ENCODE measurements at regions not wholly inside any gene's neighbourhood (a gene's known extent, or its start where the extent isn't known, plus 50 kb on each side); places are given as distances from the start of the nearest gene placed in this dataset.

- no peak for TF ChIP-seq POLR2A (IDR thresholded peaks at IDR 0.05; ENCODE audit: extremely low read depth, insufficient read length)
- TF ChIP-seq CTCF (IDR thresholded peaks at IDR 0.05; ENCODE audit: low read depth, low read length), result no peak
- no peak for TF ChIP-seq MYC (IDR thresholded peaks at IDR 0.05; ENCODE audit: low read depth, low read length)
- TF ChIP-seq, protein P1, sequence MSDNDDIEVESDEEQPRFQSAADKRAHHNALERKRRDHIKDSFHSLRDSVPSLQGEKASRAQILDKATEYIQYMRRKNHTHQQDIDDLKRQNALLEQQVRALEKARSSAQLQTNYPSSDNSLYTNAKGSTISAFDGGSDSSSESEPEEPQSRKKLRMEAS (IDR thresholded peaks at IDR 0.05; ENCODE audit: low read depth, low read length), result no peak
Measured at GRCh38 chr13:40381935-40382764, 284.3 kb downstream of the FOXO1 start.

All from NB4 (cell line).